Peyer's patch (tissue), 4 donors: ENCODE measurements at regions not wholly inside any gene's neighbourhood (a gene's known extent, or its start where the extent isn't known, plus 50 kb on each side); places are given as distances from the start of the nearest gene placed in this dataset.

ENCODE experiments used
- DNase-seq, 3 donors: peaks; one replicate each; pipeline ENCODE4 v3.0.0-alpha.2; 2017 to 2019
- H3K27ac ChIP-seq, 4 donors: fragments of 200-600 bp; sonication (generic); one replicate each; pipeline ENCODE4 v1.5.1; 2016 to 2019
- H3K27me3 ChIP-seq, 2 donors: fragments of 200-600 bp; sonication (generic); one replicate each; pipeline ENCODE4 v1.5.1; 2019
- H3K36me3 ChIP-seq, 3 donors: fragments of 200-600 bp; sonication (generic); one replicate each; pipeline ENCODE4 v1.5.1; 2016 to 2019
- H3K4me1 ChIP-seq, 4 donors: fragments of 200-600 bp; sonication (generic); one replicate each; pipeline ENCODE4 v1.5.1; 2016 to 2019
- H3K4me3 ChIP-seq, 4 donors: fragments of 200-600 bp; sonication (generic); 1 replicate in 3 of 4; 2 replicates in 1 of 4; pipeline ENCODE4 v1.5.1; 2016 to 2019; ENCODE audit warnings: mild to moderate bottlenecking in 1 of 4
- H3K9me3 ChIP-seq, 4 donors: fragments of 200-600 bp; sonication (generic); one replicate each; pipeline ENCODE4 v1.5.1; 2016 to 2019; ENCODE audit warnings: mild to moderate bottlenecking in 1 of 4
- CTCF ChIP-seq, 6 experiments: fragments of 450-650 bp in 4 of 6; fragments of 200-600 bp in 2 of 6; sonication (generic) in 1 of 6; IDR thresholded peaks; one replicate each; pipeline ENCODE4 v1.5.1; 2017 to 2019; ENCODE audit warnings: antibody characterized with exemption in 6 of 6, mild to moderate bottlenecking in 3 of 6, moderate library complexity in 1 of 6
- POLR2A ChIP-seq, 2 donors: fragments of 450-650 bp; IDR thresholded peaks; one replicate each; pipeline ENCODE4 v1.5.1; 2017; ENCODE audit warnings: antibody characterized with exemption in 2 of 2, mild to moderate bottlenecking in 2 of 2, moderate library complexity in 2 of 2

- no peaks in the 10 kb centered on the region for H3K4me1 ChIP-seq
- H3K36me3 ChIP-seq = no peaks in the 10 kb centered on the region
- no peak overlapping the region for H3K4me3 ChIP-seq
- H3K27ac ChIP-seq = no peak overlapping the region
- H3K27me3 ChIP-seq = no peaks in the 10 kb centered on the region
- no peak for TF ChIP-seq POLR2A (IDR thresholded peaks at IDR 0.05)
- no peak for TF ChIP-seq CTCF (IDR thresholded peaks at IDR 0.05)
- DNase-seq = no peak
- no peaks in the 10 kb centered on the region for H3K9me3 ChIP-seq
These were observed 110.2 kb downstream of the FCRL5 start for GRCh38 chr1:157442065-157442464.

- Histone ChIP-seq H3K27ac (no peak overlapping the region), H3K4me3 (no peak overlapping the region), H3K27me3 (no peaks in the 10 kb centered on the region), H3K9me3 (no peaks in the 10 kb centered on the region), H3K4me1 (no peaks in the 10 kb centered on the region), H3K36me3 (no peaks in the 10 kb centered on the region)
- no peak for TF ChIP-seq POLR2A (IDR thresholded peaks at IDR 0.05)
- TF ChIP-seq CTCF (IDR thresholded peaks at IDR 0.05) = no peak
- DNase-seq = no peak
These were observed 112.9 kb downstream of the FCRL5 start for GRCh38 chr1:157439302-157439954.

GRCh38 chr1:157438613-157439012 is 113.7 kb downstream of the FCRL5 start:
- no peaks in the 10 kb centered on the region for H3K9me3 ChIP-seq
- H3K27ac ChIP-seq = no peak overlapping the region
- H3K36me3 ChIP-seq = no peaks in the 10 kb centered on the region
- no peak for DNase-seq
- no peaks in the 10 kb centered on the region for H3K27me3 ChIP-seq
- no peaks in the 10 kb centered on the region for H3K4me1 ChIP-seq
- H3K4me3 ChIP-seq = no peak overlapping the region
- TF ChIP-seq CTCF (IDR thresholded peaks at IDR 0.05) (no peak), POLR2A (IDR thresholded peaks at IDR 0.05) (no peak)

- no peak for TF ChIP-seq CTCF (IDR thresholded peaks at IDR 0.05)
- Histone ChIP-seq H3K27me3 (no peaks in the 10 kb centered on the region), H3K9me3 (no peaks in the 10 kb centered on the region), H3K4me3 (no peak overlapping the region), H3K36me3 (no peaks in the 10 kb centered on the region), H3K4me1 (no peaks in the 10 kb centered on the region), H3K27ac (no peak overlapping the region)
- no peak for DNase-seq
These were observed 114.2 kb downstream of the FCRL5 start for GRCh38 chr1:157438146-157438545.

GRCh38 chr1:157437296-157437695 is 115.0 kb downstream of the FCRL5 start:
- TF ChIP-seq POLR2A (IDR thresholded peaks at IDR 0.05) (no peak), CTCF (IDR thresholded peaks at IDR 0.05) (no peak)
- Histone ChIP-seq H3K4me1 (no peaks in the 10 kb centered on the region), H3K27me3 (no peaks in the 10 kb centered on the region), H3K4me3 (no peak overlapping the region), H3K9me3 (no peaks in the 10 kb centered on the region), H3K36me3 (no peaks in the 10 kb centered on the region), H3K27ac (no peak overlapping the region)
- no peak for DNase-seq

- H3K4me3 ChIP-seq = no peak overlapping the region
- H3K9me3 ChIP-seq = no peaks in the 10 kb centered on the region
- H3K4me1 ChIP-seq = no peaks in the 10 kb centered on the region
- no peaks in the 10 kb centered on the region for H3K27me3 ChIP-seq
- no peak overlapping the region for H3K27ac ChIP-seq
- DNase-seq = no peak
- no peak for TF ChIP-seq POLR2A (IDR thresholded peaks at IDR 0.05)
- no peak for TF ChIP-seq CTCF (IDR thresholded peaks at IDR 0.05)
- no peaks in the 10 kb centered on the region for H3K36me3 ChIP-seq
These were observed 120.6 kb downstream of the FCRL5 start for GRCh38 chr1:157431751-157432150.
